GM12875 (cell line): ENCODE measurements at regions not wholly inside any gene's neighbourhood (a gene's known extent, or its start where the extent isn't known, plus 50 kb on each side); places are given as distances from the start of the nearest gene placed in this dataset.

Experiments used
- H3K4me3 ChIP-seq: one replicate; pipeline ENCODE4 v1.5.1; 2011; ENCODE audit warnings: low read depth, low read length, control low read depth
- CTCF ChIP-seq: IDR thresholded peaks from 2 replicates; pipeline ENCODE4 v1.5.1; 2011; ENCODE audit warnings: low read depth, mild to moderate bottlenecking, control low read depth, inconsistent platforms, low read length, moderate library complexity, borderline replicate concordance; ENCODE audit not compliant: insufficient read depth

- H3K4me3 ChIP-seq = no peak overlapping the region
- no peak for TF ChIP-seq CTCF
Observed at GRCh38 chr13:67614579-67614978, 384.4 kb upstream of the PCDH9 start.

- no peak for TF ChIP-seq CTCF
- H3K4me3 ChIP-seq = no peak overlapping the region
Observed at GRCh38 chr13:67614013-67614412, 383.9 kb upstream of the PCDH9 start.

GRCh38 chr13:67588607-67589006 is 358.5 kb upstream of the PCDH9 start:
- H3K4me3 ChIP-seq = no peak overlapping the region
- no peak for TF ChIP-seq CTCF

- TF ChIP-seq CTCF = no peak
- H3K4me3 ChIP-seq = no peak overlapping the region
Observed at GRCh38 chr13:67577361-67577760, 347.2 kb upstream of the PCDH9 start.

- no peak for TF ChIP-seq CTCF
- no peak overlapping the region for H3K4me3 ChIP-seq
Observed at GRCh38 chr13:67574320-67575233, 344.4 kb upstream of the PCDH9 start.

- TF ChIP-seq CTCF = no peak
- no peak overlapping the region for H3K4me3 ChIP-seq
Observed at GRCh38 chr13:67568205-67568604, 338.1 kb upstream of the PCDH9 start.

GRCh38 chr13:67557642-67558241 is 327.6 kb upstream of the PCDH9 start:
- no peak for TF ChIP-seq CTCF
- no peak overlapping the region for H3K4me3 ChIP-seq
